SK-N-SH treated with all-trans-retinoic acid at 6 μM for 48 hours (cell line): ENCODE measurements at regions not wholly inside any gene's neighbourhood (a gene's known extent, or its start where the extent isn't known, plus 50 kb on each side); places are given as distances from the start of the nearest gene placed in this dataset.

Source experiments
- ARNTL ChIP-seq: fragments of 450-650 bp; formaldehyde crosslinking; IDR thresholded peaks from 2 replicates; pipeline ENCODE4 v1.5.0; 2020; ENCODE audit warnings: low read depth, mild to moderate bottlenecking, moderate library complexity, borderline replicate concordance
- BACH2 ChIP-seq: fragments of 250-450 bp; sonication (Bioruptor Pico); IDR thresholded peaks from 2 replicates; pipeline ENCODE4 v1.9.0; 2021; ENCODE audit warnings: mild to moderate bottlenecking, borderline replicate concordance
- CSDC2 ChIP-seq: fragments of 250-450 bp; sonication (Bioruptor Pico); IDR thresholded peaks from 2 replicates; pipeline ENCODE4 v1.5.0; 2020; ENCODE audit warnings: mild to moderate bottlenecking, moderate library complexity
- POU6F1 ChIP-seq: fragments of 250-450 bp; sonication (Bioruptor Pico); IDR thresholded peaks from 2 replicates; pipeline ENCODE4 v1.8.0; 2021; ENCODE audit warnings: low read depth, mild to moderate bottlenecking, moderate library complexity, borderline replicate concordance
- PPARA ChIP-seq: fragments of 250-450 bp; sonication (Bioruptor Pico); IDR thresholded peaks from 2 replicates; pipeline ENCODE4 v1.5.0; 2020; ENCODE audit warnings: mild to moderate bottlenecking, borderline replicate concordance
- SNAI2 ChIP-seq: fragments of 250-450 bp; sonication (Bioruptor Pico); IDR thresholded peaks from 2 replicates; pipeline ENCODE4 v1.5.0; 2020; ENCODE audit warnings: mild to moderate bottlenecking, moderate library complexity
- TCF4 ChIP-seq: fragments of 250-450 bp; sonication (Bioruptor Pico); IDR thresholded peaks from 2 replicates; pipeline ENCODE4 v1.8.0; 2021; ENCODE audit warnings: mild to moderate bottlenecking, moderate library complexity, borderline replicate concordance
- TOX ChIP-seq: fragments of 250-450 bp; sonication (Bioruptor Pico); IDR thresholded peaks from 2 replicates; pipeline ENCODE4 v1.8.0; 2021; ENCODE audit warnings: mild to moderate bottlenecking, moderate library complexity, borderline replicate concordance
- TSHZ2 ChIP-seq: fragments of 250-450 bp; sonication (Bioruptor Pico); IDR thresholded peaks from 2 replicates; pipeline ENCODE4 v1.5.0; 2020; ENCODE audit warnings: mild to moderate bottlenecking, moderate library complexity
- ZFP3 ChIP-seq: fragments of 250-450 bp; sonication (Bioruptor Pico); IDR thresholded peaks from 2 replicates; pipeline ENCODE4 v1.5.0; 2020; ENCODE audit warnings: mild to moderate bottlenecking, moderate library complexity
- TF ChIP-seq, protein P1 (sequence below): fragments of 250-450 bp; sonication (Bioruptor Pico); IDR thresholded peaks from 2 replicates; pipeline ENCODE4 v1.8.0; 2020; ENCODE audit warnings: mild to moderate bottlenecking, moderate library complexity, borderline replicate concordance
- TF ChIP-seq, protein P2 (sequence below): fragments of 250-450 bp; sonication (Bioruptor Pico); IDR thresholded peaks from 2 replicates; pipeline ENCODE4 v1.5.1; 2021; ENCODE audit warnings: mild to moderate bottlenecking, moderate library complexity

- no peak for TF ChIP-seq TSHZ2 (CRISPR knock-in tag)
- no peak for TF ChIP-seq PPARA (CRISPR knock-in tag)
- TF ChIP-seq BACH2 (CRISPR knock-in tag), result no peak
- TF ChIP-seq, protein P1, sequence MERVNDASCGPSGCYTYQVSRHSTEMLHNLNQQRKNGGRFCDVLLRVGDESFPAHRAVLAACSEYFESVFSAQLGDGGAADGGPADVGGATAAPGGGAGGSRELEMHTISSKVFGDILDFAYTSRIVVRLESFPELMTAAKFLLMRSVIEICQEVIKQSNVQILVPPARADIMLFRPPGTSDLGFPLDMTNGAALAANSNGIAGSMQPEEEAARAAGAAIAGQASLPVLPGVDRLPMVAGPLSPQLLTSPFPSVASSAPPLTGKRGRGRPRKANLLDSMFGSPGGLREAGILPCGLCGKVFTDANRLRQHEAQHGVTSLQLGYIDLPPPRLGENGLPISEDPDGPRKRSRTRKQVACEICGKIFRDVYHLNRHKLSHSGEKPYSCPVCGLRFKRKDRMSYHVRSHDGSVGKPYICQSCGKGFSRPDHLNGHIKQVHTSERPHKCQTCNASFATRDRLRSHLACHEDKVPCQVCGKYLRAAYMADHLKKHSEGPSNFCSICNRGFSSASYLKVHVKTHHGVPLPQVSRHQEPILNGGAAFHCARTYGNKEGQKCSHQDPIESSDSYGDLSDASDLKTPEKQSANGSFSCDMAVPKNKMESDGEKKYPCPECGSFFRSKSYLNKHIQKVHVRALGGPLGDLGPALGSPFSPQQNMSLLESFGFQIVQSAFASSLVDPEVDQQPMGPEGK (CRISPR knock-in tag), result no peak
- TF ChIP-seq TCF4 (CRISPR knock-in tag), result no peak
- no peak for TF ChIP-seq TOX (CRISPR knock-in tag)
- TF ChIP-seq ARNTL, result no peak
- TF ChIP-seq CSDC2 (CRISPR knock-in tag), result no peak
- TF ChIP-seq SNAI2 (CRISPR knock-in tag), result no peak
- TF ChIP-seq ZFP3 (CRISPR knock-in tag), result no peak
- TF ChIP-seq, protein P2, sequence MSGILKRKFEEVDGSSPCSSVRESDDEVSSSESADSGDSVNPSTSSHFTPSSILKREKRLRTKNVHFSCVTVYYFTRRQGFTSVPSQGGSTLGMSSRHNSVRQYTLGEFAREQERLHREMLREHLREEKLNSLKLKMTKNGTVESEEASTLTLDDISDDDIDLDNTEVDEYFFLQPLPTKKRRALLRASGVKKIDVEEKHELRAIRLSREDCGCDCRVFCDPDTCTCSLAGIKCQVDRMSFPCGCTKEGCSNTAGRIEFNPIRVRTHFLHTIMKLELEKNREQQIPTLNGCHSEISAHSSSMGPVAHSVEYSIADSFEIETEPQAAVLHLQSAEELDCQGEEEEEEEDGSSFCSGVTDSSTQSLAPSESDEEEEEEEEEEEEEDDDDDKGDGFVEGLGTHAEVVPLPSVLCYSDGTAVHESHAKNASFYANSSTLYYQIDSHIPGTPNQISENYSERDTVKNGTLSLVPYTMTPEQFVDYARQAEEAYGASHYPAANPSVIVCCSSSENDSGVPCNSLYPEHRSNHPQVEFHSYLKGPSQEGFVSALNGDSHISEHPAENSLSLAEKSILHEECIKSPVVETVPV (CRISPR knock-in tag), result no peak
- TF ChIP-seq POU6F1 (CRISPR knock-in tag), result no peak
Measured at GRCh38 chr9:82695704-82696103, 367.2 kb downstream of the RASEF start.
